Stomach smooth muscle (tissue), 2 donors: ENCODE measurements at regions not wholly inside any gene's neighbourhood (a gene's known extent, or its start where the extent isn't known, plus 50 kb on each side); places are given as distances from the start of the nearest gene placed in this dataset.

ENCODE experiments used
- H3K27ac ChIP-seq: one replicate; pipeline ENCODE4 v1.7.0; 2013; ENCODE audit warnings: mild to moderate bottlenecking, low read length, inconsistent platforms
- H3K27me3 ChIP-seq, 2 donors: one replicate each; pipeline ENCODE4 v1.7.0; 2013; ENCODE audit warnings: low read length in 2 of 2; ENCODE audit not compliant: insufficient read depth in 2 of 2, control insufficient read depth in 1 of 2
- H3K36me3 ChIP-seq, 2 donors: one replicate each; pipeline ENCODE4 v1.7.0; 2013; ENCODE audit warnings: low read length in 2 of 2; ENCODE audit not compliant: control insufficient read depth in 2 of 2, insufficient read depth in 2 of 2
- H3K4me1 ChIP-seq: one replicate; pipeline ENCODE4 v1.7.0; 2013; ENCODE audit warnings: low read length; ENCODE audit not compliant: control insufficient read depth, insufficient read depth
- H3K4me3 ChIP-seq, 2 donors: one replicate each; pipeline ENCODE4 v1.7.0; 2013; ENCODE audit warnings: low read length in 2 of 2
- H3K9ac ChIP-seq, 2 donors: one replicate each; pipeline ENCODE4 v1.7.0; 2013; ENCODE audit warnings: low read length in 2 of 2, mild to moderate bottlenecking in 1 of 2
- H3K9me3 ChIP-seq, 2 donors: one replicate each; pipeline ENCODE4 v1.7.0; 2013; ENCODE audit warnings: low read length in 2 of 2; ENCODE audit not compliant: control insufficient read depth in 2 of 2
- donor health status: healthy.
- donor health status: Pancreatic carcinoma.

- Histone ChIP-seq H3K9ac (no peak overlapping the region), H3K4me1 (peaks cover 4% of the 10 kb centered on the region), H3K4me3 (no peak overlapping the region), H3K27ac (no peak overlapping the region), H3K9me3 (no peaks in the 10 kb centered on the region), H3K27me3 (no peaks in the 10 kb centered on the region), H3K36me3 (no peaks in the 10 kb centered on the region)
Observed at GRCh38 chr5:68441309-68442073, 225.9 kb downstream of the PIK3R1 start.

- peaks cover 4% of the 10 kb centered on the region for H3K4me1 ChIP-seq
- no peak overlapping the region for H3K4me3 ChIP-seq
- H3K9ac ChIP-seq: no peak overlapping the region
- H3K27me3 ChIP-seq: no peaks in the 10 kb centered on the region
- H3K27ac ChIP-seq: no peak overlapping the region
- H3K9me3 ChIP-seq: no peaks in the 10 kb centered on the region
- no peaks in the 10 kb centered on the region for H3K36me3 ChIP-seq
Observed at GRCh38 chr5:68443091-68443490, 227.5 kb downstream of the PIK3R1 start.

- no peaks in the 10 kb centered on the region for H3K9me3 ChIP-seq
- no peaks in the 10 kb centered on the region for H3K36me3 ChIP-seq
- H3K4me1 ChIP-seq: peaks cover 4% of the 10 kb centered on the region
- no peak overlapping the region for H3K27ac ChIP-seq
- no peak overlapping the region for H3K4me3 ChIP-seq
- H3K9ac ChIP-seq: no peak overlapping the region
- H3K27me3 ChIP-seq: no peaks in the 10 kb centered on the region
Observed at GRCh38 chr5:68444048-68444447, 228.5 kb downstream of the PIK3R1 start.

GRCh38 chr5:68444833-68445232 is 229.3 kb downstream of the PIK3R1 start:
- no peaks in the 10 kb centered on the region for H3K27me3 ChIP-seq
- peaks cover 4% of the 10 kb centered on the region for H3K4me1 ChIP-seq
- H3K9me3 ChIP-seq: no peaks in the 10 kb centered on the region
- no peak overlapping the region for H3K9ac ChIP-seq
- H3K4me3 ChIP-seq: no peak overlapping the region
- no peaks in the 10 kb centered on the region for H3K36me3 ChIP-seq
- H3K27ac ChIP-seq: no peak overlapping the region

GRCh38 chr5:68445257-68446069 is 229.9 kb downstream of the PIK3R1 start:
- H3K4me1 ChIP-seq: peaks cover 4% of the 10 kb centered on the region
- no peaks in the 10 kb centered on the region for H3K36me3 ChIP-seq
- no peaks in the 10 kb centered on the region for H3K27me3 ChIP-seq
- no peak overlapping the region for H3K4me3 ChIP-seq
- H3K9me3 ChIP-seq: no peaks in the 10 kb centered on the region
- no peak overlapping the region for H3K9ac ChIP-seq
- no peak overlapping the region for H3K27ac ChIP-seq

- Histone ChIP-seq H3K27ac (no peak overlapping the region), H3K4me3 (no peak overlapping the region), H3K9ac (no peak overlapping the region), H3K4me1 (peaks cover 4% of the 10 kb centered on the region), H3K9me3 (no peaks in the 10 kb centered on the region), H3K27me3 (no peaks in the 10 kb centered on the region), H3K36me3 (no peaks in the 10 kb centered on the region)
Observed at GRCh38 chr5:68446070-68446357, 230.5 kb downstream of the PIK3R1 start.

GRCh38 chr5:68446487-68446894 is 230.9 kb downstream of the PIK3R1 start:
- peaks cover 4% of the 10 kb centered on the region for H3K4me1 ChIP-seq
- no peaks in the 10 kb centered on the region for H3K36me3 ChIP-seq
- no peak overlapping the region for H3K9ac ChIP-seq

GRCh38 chr5:68447136-68447929 is 231.8 kb downstream of the PIK3R1 start:
- H3K4me1 ChIP-seq: peaks cover 4% of the 10 kb centered on the region
- H3K36me3 ChIP-seq: no peaks in the 10 kb centered on the region
- no peaks in the 10 kb centered on the region for H3K9me3 ChIP-seq
- no peak overlapping the region for H3K9ac ChIP-seq
- no peaks in the 10 kb centered on the region for H3K27me3 ChIP-seq
- H3K27ac ChIP-seq: no peak overlapping the region
- no peak overlapping the region for H3K4me3 ChIP-seq

More at GRCh38 chr5:68446487-68446894, 230.9 kb downstream of the PIK3R1 start:
- Histone ChIP-seq H3K27ac (no peak overlapping the region), H3K27me3 (no peaks in the 10 kb centered on the region), H3K4me3 (no peak overlapping the region), H3K9me3 (no peaks in the 10 kb centered on the region)

GRCh38 chr5:68449380-68449779 is 233.8 kb downstream of the PIK3R1 start:
- no peaks in the 10 kb centered on the region for H3K36me3 ChIP-seq
- no peak overlapping the region for H3K4me3 ChIP-seq
- H3K27me3 ChIP-seq: no peaks in the 10 kb centered on the region
- no peak overlapping the region for H3K27ac ChIP-seq
- no peaks in the 10 kb centered on the region for H3K9me3 ChIP-seq
- peaks cover 4% of the 10 kb centered on the region for H3K4me1 ChIP-seq
- H3K9ac ChIP-seq: no peak overlapping the region

GRCh38 chr5:68450245-68450852 is 234.8 kb downstream of the PIK3R1 start:
- H3K27ac ChIP-seq: no peak overlapping the region
- no peaks in the 10 kb centered on the region for H3K27me3 ChIP-seq
- H3K9ac ChIP-seq: no peak overlapping the region
- no peaks in the 10 kb centered on the region for H3K9me3 ChIP-seq
- no peaks in the 10 kb centered on the region for H3K36me3 ChIP-seq
- peaks cover 4% of the 10 kb centered on the region for H3K4me1 ChIP-seq
- H3K4me3 ChIP-seq: no peak overlapping the region
